ENCODE measurements at regions not wholly inside any gene's neighbourhood (a gene's known extent, or its start where the extent isn't known, plus 50 kb on each side); places are given as distances from the start of the nearest gene placed in this dataset.

GRCh38 chr6:141922898-141923297 is 209.8 kb upstream of the GJE1 start:
- TF ChIP-seq SMC3 (conservative IDR thresholded peaks at IDR 0.05; ENCODE audit: poor library complexity) = no peak
- TF ChIP-seq TAF1 (IDR thresholded peaks at IDR 0.05; ENCODE audit: low read depth) = no peak
- no peak for TF ChIP-seq CTCF (IDR thresholded peaks at IDR 0.05; ENCODE audit: poor library complexity, severe bottlenecking)
- no peak for TF ChIP-seq POLR2AphosphoS5 (IDR thresholded peaks at IDR 0.05)
- TF ChIP-seq EZH2 (IDR thresholded peaks at IDR 0.05; ENCODE audit: borderline replicate concordance, insufficient read depth, low read length, poor library complexity, severe bottlenecking) = no peak
- TF ChIP-seq REST (IDR thresholded peaks at IDR 0.05; ENCODE audit: borderline replicate concordance) = no peak
- no peak for TF ChIP-seq RAD21 (conservative IDR thresholded peaks at IDR 0.05)
- no peak for TF ChIP-seq EP300 (conservative IDR thresholded peaks at IDR 0.05; ENCODE audit: poor library complexity, severe bottlenecking)

Measured in neural cell (in vitro differentiated cells).